LNCAP (cell line): ENCODE measurements at regions not wholly inside any gene's neighbourhood (a gene's known extent, or its start where the extent isn't known, plus 50 kb on each side); places are given as distances from the start of the nearest gene placed in this dataset.

ENCODE experiments used
- TF ChIP-seq, protein P1 (sequence below): fragments of 450-650 bp; IDR thresholded peaks from 2 replicates; pipeline ENCODE4 v1.5.1; 2017; ENCODE audit warnings: mild to moderate bottlenecking

DNA sequence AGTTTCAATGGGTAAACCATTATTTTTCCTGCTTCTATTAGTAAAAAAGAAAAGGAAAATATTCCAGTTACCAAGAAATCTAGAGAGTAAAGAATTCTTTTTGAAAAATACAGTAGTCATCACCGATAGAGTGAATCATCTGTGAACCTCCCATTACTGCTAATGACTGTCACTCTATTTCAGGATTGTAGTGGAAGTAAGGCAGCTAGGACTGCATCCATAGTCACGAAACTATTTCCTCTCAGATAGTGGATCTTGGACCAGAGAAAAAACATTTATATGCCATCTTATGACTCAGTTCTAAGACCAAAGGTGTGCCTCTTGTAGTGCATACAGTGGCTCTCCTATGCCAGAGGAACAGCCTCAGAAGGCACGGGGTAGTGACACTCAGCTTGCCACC lies 173.9 kb upstream of the PLEKHA5 start:
- TF ChIP-seq, protein P1, sequence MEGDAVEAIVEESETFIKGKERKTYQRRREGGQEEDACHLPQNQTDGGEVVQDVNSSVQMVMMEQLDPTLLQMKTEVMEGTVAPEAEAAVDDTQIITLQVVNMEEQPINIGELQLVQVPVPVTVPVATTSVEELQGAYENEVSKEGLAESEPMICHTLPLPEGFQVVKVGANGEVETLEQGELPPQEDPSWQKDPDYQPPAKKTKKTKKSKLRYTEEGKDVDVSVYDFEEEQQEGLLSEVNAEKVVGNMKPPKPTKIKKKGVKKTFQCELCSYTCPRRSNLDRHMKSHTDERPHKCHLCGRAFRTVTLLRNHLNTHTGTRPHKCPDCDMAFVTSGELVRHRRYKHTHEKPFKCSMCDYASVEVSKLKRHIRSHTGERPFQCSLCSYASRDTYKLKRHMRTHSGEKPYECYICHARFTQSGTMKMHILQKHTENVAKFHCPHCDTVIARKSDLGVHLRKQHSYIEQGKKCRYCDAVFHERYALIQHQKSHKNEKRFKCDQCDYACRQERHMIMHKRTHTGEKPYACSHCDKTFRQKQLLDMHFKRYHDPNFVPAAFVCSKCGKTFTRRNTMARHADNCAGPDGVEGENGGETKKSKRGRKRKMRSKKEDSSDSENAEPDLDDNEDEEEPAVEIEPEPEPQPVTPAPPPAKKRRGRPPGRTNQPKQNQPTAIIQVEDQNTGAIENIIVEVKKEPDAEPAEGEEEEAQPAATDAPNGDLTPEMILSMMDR: no peak

DNA sequence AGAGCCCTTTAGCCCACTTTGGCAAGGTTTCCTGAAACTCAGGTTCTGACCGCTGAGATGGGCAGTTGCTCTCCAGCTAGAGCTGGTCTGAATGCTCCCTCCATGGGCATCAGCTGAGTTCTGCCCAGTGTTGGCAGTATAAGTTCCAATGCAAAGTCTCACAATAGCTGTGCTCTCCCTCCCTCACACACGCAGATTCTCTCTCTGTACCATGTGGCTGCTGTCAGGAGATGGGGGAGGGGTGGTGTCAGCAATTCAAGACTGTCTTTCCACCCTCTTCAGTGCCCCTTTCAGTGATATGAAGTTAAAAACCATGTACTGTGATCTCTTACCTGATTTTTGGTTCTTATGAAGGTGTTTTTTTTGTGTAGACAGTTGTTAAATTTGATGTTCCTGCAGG lies 164.3 kb upstream of the PLEKHA5 start:
- TF ChIP-seq, protein P1: no peak

DNA sequence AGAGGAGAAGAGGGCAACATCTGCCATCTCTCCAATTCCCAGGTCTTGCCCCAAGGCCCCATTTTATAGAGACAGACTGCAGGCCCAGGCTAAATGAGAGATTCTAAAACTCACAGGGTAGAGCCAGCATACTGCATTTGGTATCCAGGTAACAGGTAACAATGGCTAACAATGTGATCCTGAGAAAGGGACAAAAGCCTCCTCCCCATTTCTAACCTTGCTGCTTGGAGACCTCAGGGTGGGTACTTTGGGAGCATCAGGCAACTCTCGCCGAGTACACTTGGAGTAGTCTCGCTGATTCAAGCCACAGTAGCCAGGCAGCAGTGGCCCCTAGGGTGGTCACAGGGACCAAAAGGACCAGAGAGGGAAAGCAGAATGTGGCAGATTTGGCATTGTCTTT lies 162.6 kb upstream of the PLEKHA5 start:
- TF ChIP-seq, protein P1: no peak

DNA sequence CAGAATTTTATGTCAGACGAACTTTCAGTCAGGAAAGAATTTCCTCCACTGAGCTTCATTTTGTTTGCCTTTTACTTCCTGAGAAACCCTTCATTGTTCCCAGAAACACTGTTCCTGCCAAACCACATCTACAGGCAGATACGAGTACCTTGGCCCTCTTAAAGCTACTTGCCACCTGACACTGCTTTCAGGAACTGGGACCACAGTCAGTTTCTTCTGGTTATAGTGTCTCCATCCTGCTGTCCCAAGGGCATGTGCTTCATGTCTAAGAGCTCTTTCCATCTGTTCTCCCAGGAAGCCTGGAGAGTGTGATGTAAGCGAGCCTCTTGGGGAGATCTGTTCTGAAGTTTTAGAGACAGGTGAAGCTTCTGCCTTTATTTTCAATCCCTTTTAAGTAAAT lies 161.7 kb upstream of the PLEKHA5 start:
- TF ChIP-seq, protein P1: no peak

DNA sequence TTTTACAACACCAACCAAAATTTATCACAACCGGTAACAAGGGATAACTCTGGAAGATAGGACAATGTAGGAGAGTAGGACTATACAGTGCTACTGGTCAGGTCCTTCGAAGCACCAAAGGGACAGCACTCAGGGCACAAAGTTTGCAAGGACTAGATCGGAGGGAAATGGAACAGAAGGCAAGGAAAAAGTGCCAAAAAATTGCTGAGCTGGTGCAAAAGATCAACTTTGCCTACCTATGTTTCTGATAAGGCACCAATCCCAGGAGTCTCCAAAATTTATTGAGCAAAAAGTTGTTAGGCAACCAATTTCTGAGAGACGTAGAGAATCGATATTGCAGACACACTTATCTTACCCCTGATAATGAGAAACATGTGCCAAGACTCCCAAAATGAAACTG lies 160.0 kb upstream of the PLEKHA5 start:
- TF ChIP-seq, protein P1: no peak

DNA sequence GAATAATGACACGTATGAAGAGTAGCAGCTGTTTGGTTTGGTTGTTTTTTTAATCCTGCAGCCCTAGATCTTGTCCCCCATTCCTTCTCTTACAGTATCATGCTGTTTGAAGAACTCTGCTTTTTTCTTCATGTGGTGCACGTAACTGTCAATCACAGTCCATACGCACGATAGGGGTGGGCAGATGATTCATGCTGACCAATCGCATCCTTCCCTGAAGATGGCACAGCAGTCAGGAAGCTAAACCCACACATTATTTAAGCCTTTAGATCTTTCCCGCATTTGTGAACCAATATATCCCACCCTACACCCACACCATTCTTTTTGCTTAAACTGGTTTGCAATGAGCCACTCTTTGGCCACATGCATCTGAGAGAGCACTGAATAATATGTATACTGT lies 158.9 kb upstream of the PLEKHA5 start:
- TF ChIP-seq, protein P1: no peak

DNA sequence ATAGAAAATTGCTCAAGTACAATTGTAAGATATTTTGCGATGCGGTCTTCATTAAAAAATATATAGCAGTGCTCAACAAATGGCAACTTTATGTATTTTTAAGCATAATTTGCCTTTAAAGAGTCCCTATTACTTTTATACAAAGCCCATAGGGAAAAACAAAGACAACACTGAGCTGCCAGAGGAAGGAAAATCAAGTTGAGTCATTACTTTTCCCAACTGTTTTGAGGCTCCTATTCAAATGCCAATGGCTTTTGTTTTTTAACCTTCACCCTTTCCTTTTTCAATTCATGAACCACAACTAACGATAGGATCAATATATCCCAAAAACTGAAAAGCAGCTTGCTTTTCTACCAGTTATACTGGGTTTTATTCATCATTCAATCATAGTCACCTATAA lies 157.6 kb upstream of the PLEKHA5 start:
- TF ChIP-seq, protein P1: no peak

DNA sequence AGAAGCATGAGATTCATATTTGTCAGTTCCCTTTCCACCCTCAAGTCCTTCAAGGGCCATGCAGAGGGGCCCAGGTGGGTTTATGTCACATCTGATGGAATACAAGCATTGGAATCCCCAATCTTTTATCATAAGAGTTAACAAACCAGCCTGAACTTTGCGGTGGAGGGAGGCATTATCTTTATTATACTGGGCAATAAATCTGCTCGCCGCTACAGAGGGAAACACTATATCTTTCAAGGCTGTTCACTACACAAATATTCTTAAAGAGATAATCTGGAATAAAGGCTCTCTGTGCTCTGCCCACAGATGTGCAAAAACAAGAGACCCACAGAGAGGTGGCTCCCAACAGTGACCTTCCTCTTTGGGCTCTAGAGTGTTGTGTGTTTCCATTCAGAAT lies 153.6 kb upstream of the PLEKHA5 start:
- TF ChIP-seq, protein P1: no peak
